Osteoblast (primary cell): ENCODE measurements at regions not wholly inside any gene's neighbourhood (a gene's known extent, or its start where the extent isn't known, plus 50 kb on each side); places are given as distances from the start of the nearest gene placed in this dataset.
"Not testable (repeated sequence)": the region's sequence is repeated elsewhere in the genome, so short reads cannot be mapped to it uniquely, and the experiment has no call there.

ENCODE experiments used
- DNase-seq: peaks from one replicate; pipeline ENCODE4 v3.0.0; 2011; ENCODE audit warnings: low spot score, mixed read lengths; ENCODE audit not compliant: insufficient read length; ENCODE audit errors: missing footprints
- H2AFZ ChIP-seq: 2 replicates; pipeline ENCODE4 v1.6.0; 2011; ENCODE audit warnings: mild to moderate bottlenecking, low read length
- H3K27ac ChIP-seq: 2 replicates; pipeline ENCODE4 v1.5.1; 2011; ENCODE audit warnings: mild to moderate bottlenecking, low read depth, low read length, moderate library complexity
- H3K27me3 ChIP-seq: 2 replicates; pipeline ENCODE4 v1.6.0; 2012; ENCODE audit warnings: mild to moderate bottlenecking, control low read depth, inconsistent platforms, low read length, moderate library complexity; ENCODE audit not compliant: insufficient read depth
- H3K36me3 ChIP-seq: 2 replicates; pipeline ENCODE4 v1.5.1; 2011; ENCODE audit warnings: mild to moderate bottlenecking, low read length, control low read depth, moderate library complexity; ENCODE audit not compliant: insufficient read depth
- H3K4me1 ChIP-seq: 2 replicates; pipeline ENCODE4 v1.5.1; 2011; ENCODE audit warnings: mild to moderate bottlenecking, low read length, control low read depth, moderate library complexity; ENCODE audit not compliant: insufficient read depth
- H3K4me2 ChIP-seq: 2 replicates; pipeline ENCODE4 v1.6.0; 2011; ENCODE audit warnings: mild to moderate bottlenecking, low read length; ENCODE audit not compliant: insufficient read depth
- H3K4me3 ChIP-seq: fragments of 200-600 bp; sonication (generic); 3 replicates; pipeline ENCODE4 v1.5.1; 2012; ENCODE audit warnings: mild to moderate bottlenecking, low read length, inconsistent platforms; ENCODE audit not compliant: insufficient read depth
- H3K79me2 ChIP-seq: 2 replicates; pipeline ENCODE4 v1.6.0; 2012; ENCODE audit warnings: mild to moderate bottlenecking, low read length, control low read depth, inconsistent platforms; ENCODE audit not compliant: insufficient read depth
- H3K9me3 ChIP-seq: 2 replicates; pipeline ENCODE4 v1.5.1; 2011; ENCODE audit warnings: low read depth, low read length, control low read depth
- H4K20me1 ChIP-seq: 2 replicates; pipeline ENCODE4 v1.6.0; 2012; ENCODE audit warnings: mild to moderate bottlenecking, low read length, control low read depth; ENCODE audit not compliant: insufficient read depth
- CTCF ChIP-seq: IDR thresholded peaks from 2 replicates; pipeline ENCODE4 v1.5.1; 2011; ENCODE audit warnings: mild to moderate bottlenecking, low read depth, low read length, moderate library complexity; ENCODE audit errors: extremely low read depth

- no peak overlapping the region for H3K4me2 ChIP-seq
- H3K27ac ChIP-seq = no peak overlapping the region
- H3K27me3 ChIP-seq = no peaks in the 10 kb centered on the region
- no peaks in the 10 kb centered on the region for H3K9me3 ChIP-seq
- no peak for TF ChIP-seq CTCF
- DNase-seq = no peak
- no peaks in the 10 kb centered on the region for H3K36me3 ChIP-seq
- H4K20me1 ChIP-seq = no peaks in the 10 kb centered on the region
- no peaks in the 10 kb centered on the region for H3K4me1 ChIP-seq
- no peak overlapping the region for H2AFZ ChIP-seq
- no peak overlapping the region for H3K4me3 ChIP-seq
- H3K79me2 ChIP-seq = no peaks in the 10 kb centered on the region
These were observed 592.7 kb downstream of the GRXCR1 start for GRCh38 chr4:43485196-43485595.

- no peak overlapping the region for H2AFZ ChIP-seq
- H3K27me3 ChIP-seq = no peaks in the 10 kb centered on the region
- H3K4me2 ChIP-seq = no peak overlapping the region
- H4K20me1 ChIP-seq = no peaks in the 10 kb centered on the region
- DNase-seq = no peak
- TF ChIP-seq CTCF = no peak
- H3K9me3 ChIP-seq = no peaks in the 10 kb centered on the region
- H3K4me1 ChIP-seq = no peaks in the 10 kb centered on the region
- H3K36me3 ChIP-seq = no peaks in the 10 kb centered on the region
- no peak overlapping the region for H3K4me3 ChIP-seq
- no peaks in the 10 kb centered on the region for H3K79me2 ChIP-seq
- H3K27ac ChIP-seq = no peak overlapping the region
These were observed 603.7 kb downstream of the GRXCR1 start for GRCh38 chr4:43496188-43496587.

GRCh38 chr4:43496602-43497001 is 604.1 kb downstream of the GRXCR1 start:
- H3K4me1 ChIP-seq = no peaks in the 10 kb centered on the region
- TF ChIP-seq CTCF = no peak
- no peak for DNase-seq
- H3K36me3 ChIP-seq = no peaks in the 10 kb centered on the region
- no peak overlapping the region for H3K4me3 ChIP-seq
- no peaks in the 10 kb centered on the region for H3K79me2 ChIP-seq
- no peaks in the 10 kb centered on the region for H3K9me3 ChIP-seq
- no peak overlapping the region for H3K27ac ChIP-seq
- no peak overlapping the region for H3K4me2 ChIP-seq
- no peaks in the 10 kb centered on the region for H3K27me3 ChIP-seq
- H2AFZ ChIP-seq = no peak overlapping the region
- H4K20me1 ChIP-seq = no peaks in the 10 kb centered on the region

- not testable (repeated sequence) for H3K27me3 ChIP-seq, H4K20me1 ChIP-seq, H2AFZ ChIP-seq, H3K36me3 ChIP-seq, DNase-seq, H3K79me2 ChIP-seq, H3K4me3 ChIP-seq, H3K9me3 ChIP-seq, H3K4me1 ChIP-seq, H3K27ac ChIP-seq, H3K4me2 ChIP-seq
These were observed 613.3 kb downstream of the GRXCR1 start for GRCh38 chr4:43505823-43506222.

GRCh38 chr4:43512253-43512652 is 619.7 kb downstream of the GRXCR1 start:
- Histone ChIP-seq H3K4me1 (no peaks in the 10 kb centered on the region), H3K36me3 (no peaks in the 10 kb centered on the region), H3K9me3 (no peaks in the 10 kb centered on the region), H4K20me1 (no peaks in the 10 kb centered on the region), H3K79me2 (no peaks in the 10 kb centered on the region), H3K4me2 (no peak overlapping the region), H2AFZ (no peak overlapping the region), H3K27me3 (no peaks in the 10 kb centered on the region), H3K4me3 (no peak overlapping the region), H3K27ac (no peak overlapping the region)
- TF ChIP-seq CTCF = no peak
- DNase-seq = no peak
